ENCODE measurements at regions not wholly inside any gene's neighbourhood (a gene's known extent, or its start where the extent isn't known, plus 50 kb on each side); places are given as distances from the start of the nearest gene placed in this dataset.

- no peaks in the 10 kb centered on the region for H3K9me3 ChIP-seq
- intact Hi-C loops (cut with DNase I): no loop called here
- no peak for TF ChIP-seq POLR2A (IDR thresholded peaks at IDR 0.05)
- no peak for TF ChIP-seq CTCF (IDR thresholded peaks at IDR 0.05)
These were observed 178.9 kb downstream of the POLR2M start for GRCh38 chr15:57885435-57885834.

GRCh38 chr15:57887825-57888224 lies 177.7 kb downstream of the ALDH1A2 start:
- Histone ChIP-seq H3K4me1 (no peaks in the 10 kb centered on the region), H3K4me3 (no peak overlapping the region), H3K27me3 (no peaks in the 10 kb centered on the region), H3K27ac (no peak overlapping the region), H3K36me3 (no peaks in the 10 kb centered on the region), H3K9me3 (peaks cover 0 to 7% (median 0%) of the 10 kb centered on the region in 12 donors)
- TF ChIP-seq POLR2A (IDR thresholded peaks at IDR 0.05) (no peak), CTCF (IDR thresholded peaks at IDR 0.05) (no peak)
- ATAC-seq (no peak), DNase-seq (no peak)
- 84 to 96% (median 89%) methylated on average over 2 of the region's 2 CpGs for WGBS, 4 donors
- intact Hi-C loops (cut with DNase I): no loop called here

More at GRCh38 chr15:57885435-57885834, 178.9 kb downstream of the POLR2M start:
- ATAC-seq: no peak
- Histone ChIP-seq H3K4me1 (no peaks in the 10 kb centered on the region), H3K27ac (no peak overlapping the region), H3K27me3 (no peaks in the 10 kb centered on the region), H3K36me3 (no peaks in the 10 kb centered on the region), H3K4me3 (no peak overlapping the region)
- 96 to 100% (median 97%) methylated on average over 5 of the region's 5 CpGs for WGBS, 4 donors
- DNase-seq: no peak

GRCh38 chr15:57890351-57890750 lies 175.2 kb downstream of the ALDH1A2 start:
- H3K27ac ChIP-seq: no peak overlapping the region
- ATAC-seq: no peak
- no peak overlapping the region for H3K4me3 ChIP-seq
- no peaks in the 10 kb centered on the region for H3K36me3 ChIP-seq
- 86 to 92% (median 89%) methylated on average over 1 of the region's 1 CpG for WGBS, 4 donors
- H3K9me3 ChIP-seq: peaks cover 0 to 7% (median 0%) of the 10 kb centered on the region in 12 donors
- TF ChIP-seq CTCF (IDR thresholded peaks at IDR 0.05) (no peak), POLR2A (IDR thresholded peaks at IDR 0.05) (no peak)
- no peaks in the 10 kb centered on the region for H3K4me1 ChIP-seq
- intact Hi-C loops (cut with DNase I): no loop called here
- no peaks in the 10 kb centered on the region for H3K27me3 ChIP-seq
- DNase-seq: no peak

- Histone ChIP-seq H3K27me3 (no peaks in the 10 kb centered on the region), H3K27ac (no peak overlapping the region), H3K4me3 (no peak overlapping the region), H3K36me3 (no peaks in the 10 kb centered on the region), H3K9me3 (peaks cover 0 to 7% (median 0%) of the 10 kb centered on the region in 12 donors), H3K4me1 (no peaks in the 10 kb centered on the region)
- ATAC-seq (peak in 2 of 4 donors; percentile 53 to 69), DNase-seq (no peak)
- 51 to 94% (median 71%) methylated on average over 3 of the region's 3 CpGs for WGBS, 4 donors
- no peak for TF ChIP-seq CTCF (IDR thresholded peaks at IDR 0.05)
- TF ChIP-seq POLR2A (IDR thresholded peaks at IDR 0.05): no peak
- intact Hi-C loops (cut with DNase I): no loop called here
These were observed 174.6 kb downstream of the ALDH1A2 start for GRCh38 chr15:57890878-57891277.

All from heart left ventricle (tissue), 16 donors.